IMR-90 (cell line): ENCODE measurements at regions not wholly inside any gene's neighbourhood (a gene's known extent, or its start where the extent isn't known, plus 50 kb on each side); places are given as distances from the start of the nearest gene placed in this dataset.

Experiments
- ATAC-seq: fragments of 200-7000 bp; cut with Tn5 transposase; 2 replicates; pipeline ENCODE4 v1.9.1; 2020; ENCODE audit warnings: low read depth, mild to moderate bottlenecking, moderate library complexity
- BruUV-seq: library from RNA; stranded (reverse); fragments of 400-500 nt; replicated peaks from 2 replicates; lab custom pipeline; 2021; lab: Mats Ljungman, UMichigan
- CTCF ChIA-PET: fragments of 300-600 bp; formaldehyde crosslinking; extraction: SDS; loops from one replicate; lab custom pipeline; 2021; ENCODE audit warnings: antibody characterized with exemption; lab: Yijun Ruan, JAX
- POLR2A ChIA-PET: fragments of 300-600 bp; sonication (Branson Sonifier 250); formaldehyde crosslinking; loops from one replicate; lab custom pipeline; 2022; ENCODE audit warnings: antibody characterized with exemption; ENCODE audit not compliant: unreplicated experiment; lab: Charles Lee
- DNase-seq: peaks from one replicate; pipeline ENCODE4 v3.0.0; 2013
- H2AFZ ChIP-seq: replicated peaks from 2 replicates; pipeline ENCODE3; 2013; ENCODE audit warnings: low read length, mild to moderate bottlenecking; ENCODE audit not compliant: poor library complexity
- H2AK5ac ChIP-seq: 2 replicates; pipeline ENCODE4 v1.6.1; 2013; ENCODE audit warnings: low read depth, low read length, inconsistent platforms
- H2AK9ac ChIP-seq: replicated peaks from 2 replicates; pipeline ENCODE3; 2013; ENCODE audit warnings: mild to moderate bottlenecking, low read depth, low read length, moderate library complexity; ENCODE audit not compliant: poor library complexity
- H2BK120ac ChIP-seq: 2 replicates; pipeline ENCODE4 v1.6.1; 2013; ENCODE audit warnings: low read depth, low read length, inconsistent platforms
- H2BK15ac ChIP-seq: 3 replicates; pipeline ENCODE4 v1.6.1; 2013; ENCODE audit warnings: low read depth, low read length, inconsistent platforms
- H2BK20ac ChIP-seq: 2 replicates; pipeline ENCODE4 v1.6.1; 2013; ENCODE audit warnings: low read depth, mild to moderate bottlenecking, inconsistent platforms, low read length, moderate library complexity
- H2BK5ac ChIP-seq: 2 replicates; pipeline ENCODE4 v1.6.1; 2013; ENCODE audit warnings: mild to moderate bottlenecking, low read depth, low read length, inconsistent platforms; ENCODE audit not compliant: poor library complexity, severe bottlenecking
- H3K14ac ChIP-seq: replicated peaks from 2 replicates; pipeline ENCODE4 v1.6.1; 2013; ENCODE audit warnings: low read depth, low read length, inconsistent platforms
- H3K18ac ChIP-seq: 2 replicates; pipeline ENCODE4 v1.6.1; 2013; ENCODE audit warnings: low read depth, low read length, control low read depth
- H3K23ac ChIP-seq: 2 replicates; pipeline ENCODE4 v1.6.1; 2013; ENCODE audit warnings: low read depth, low read length, inconsistent platforms
- H3K27ac ChIP-seq: 2 replicates; pipeline ENCODE4 v1.5.1; 2013; ENCODE audit warnings: mild to moderate bottlenecking, control low read depth, low read length; ENCODE audit not compliant: insufficient read depth
- H3K27me3 ChIP-seq: 2 replicates; pipeline ENCODE4 v1.6.1; 2013; ENCODE audit warnings: low read length; ENCODE audit not compliant: control insufficient read depth, insufficient read depth
- H3K36me3 ChIP-seq: 2 replicates; pipeline ENCODE4 v1.6.1; 2013; ENCODE audit warnings: low read length, mixed read lengths; ENCODE audit not compliant: control insufficient read depth, insufficient read depth
- H3K4ac ChIP-seq: 2 replicates; pipeline ENCODE4 v1.6.1; 2013; ENCODE audit warnings: low read depth, low read length, inconsistent platforms
- H3K4me1 ChIP-seq: 2 replicates; pipeline ENCODE4 v1.6.1; 2013; ENCODE audit warnings: low read length, mixed read lengths; ENCODE audit not compliant: control insufficient read depth, insufficient read depth
- H3K4me2 ChIP-seq: 2 replicates; pipeline ENCODE4 v1.6.1; 2013; ENCODE audit warnings: low read depth, mild to moderate bottlenecking, control low read depth, low read length, moderate library complexity
- H3K4me3 ChIP-seq: 2 replicates; pipeline ENCODE4 v1.5.1; 2013; ENCODE audit warnings: low read depth, mild to moderate bottlenecking, control low read depth, low read length, moderate library complexity; ENCODE audit not compliant: insufficient read depth
- H3K56ac ChIP-seq: 2 replicates; pipeline ENCODE4 v1.6.1; 2013; ENCODE audit warnings: low read length, inconsistent platforms; ENCODE audit not compliant: insufficient read depth; ENCODE audit errors: extremely low read depth
- H3K79me1 ChIP-seq, 2 experiments: 2 replicates each; pipeline ENCODE4 v1.6.1; 2013; ENCODE audit warnings: low read length in 2 of 2, inconsistent platforms in 1 of 2, low read depth in 1 of 2
- H3K9ac ChIP-seq: 2 replicates; pipeline ENCODE4 v1.6.1; 2013; ENCODE audit warnings: low read depth, low read length, control low read depth
- H3K9me1 ChIP-seq: 2 replicates; pipeline ENCODE4 v1.6.1; 2013; ENCODE audit warnings: low read length, inconsistent platforms; ENCODE audit not compliant: insufficient read depth
- H3K9me3 ChIP-seq: 2 replicates; pipeline ENCODE4 v1.6.1; 2013; ENCODE audit warnings: low read length; ENCODE audit not compliant: control insufficient read depth, insufficient read depth
- H4K20me1 ChIP-seq: 2 replicates; pipeline ENCODE4 v1.6.1; 2013; ENCODE audit warnings: low read length, inconsistent platforms; ENCODE audit not compliant: insufficient read depth
- H4K5ac ChIP-seq: 2 replicates; pipeline ENCODE4 v1.6.1; 2013; ENCODE audit warnings: mild to moderate bottlenecking, low read depth, low read length, control low read depth
- H4K8ac ChIP-seq, 2 experiments: 2 replicates each; pipeline ENCODE4 v1.6.1; 2013; ENCODE audit warnings: low read depth in 2 of 2, low read length in 2 of 2, control low read depth in 1 of 2, inconsistent platforms in 1 of 2
- H4K91ac ChIP-seq: 2 replicates; pipeline ENCODE4 v1.6.1; 2013; ENCODE audit warnings: low read depth, low read length, inconsistent platforms; ENCODE audit not compliant: insufficient read depth
- FOS ChIP-seq: fragments of 150-350 bp; IDR thresholded peaks from 2 replicates; pipeline ENCODE4 v1.6.1; 2016; ENCODE audit warnings: low read depth, low read length
- MAZ ChIP-seq: IDR thresholded peaks from 2 replicates; pipeline ENCODE4 v1.6.1; 2012; ENCODE audit warnings: low read depth, mild to moderate bottlenecking, low read length, improper control_type of control experiment, moderate library complexity, borderline replicate concordance
- NFE2L2 ChIP-seq: fragments of 150-350 bp; IDR thresholded peaks from 2 replicates; pipeline ENCODE4 v1.6.1; 2016; ENCODE audit warnings: low read depth, mild to moderate bottlenecking, low read length
- POLR2A ChIP-seq: IDR thresholded peaks from 2 replicates; pipeline ENCODE4 v1.6.1; 2012; ENCODE audit warnings: mild to moderate bottlenecking, low read depth, low read length
- RAD21 ChIP-seq: IDR thresholded peaks from 2 replicates; pipeline ENCODE4 v1.6.1; 2012; ENCODE audit warnings: low read length, improper control_type of control experiment
- RFX5 ChIP-seq: IDR thresholded peaks from 2 replicates; pipeline ENCODE4 v1.8.0; 2012; ENCODE audit warnings: low read depth, mild to moderate bottlenecking, low read length, moderate library complexity
- WGBS, 2 experiments: methylation state at CpG; one replicate each; pipeline versions ENCODE4 v1.1.5 to v1.1.7; 2013; ENCODE audit warnings: missing lambda C conversion rate in 2 of 2; ENCODE audit not compliant: insufficient read length in 1 of 2; ENCODE audit errors: extremely low coverage in 2 of 2; 5-methylcytosine and 5-hydroxymethylcytosine counted together
- dilution Hi-C: fragments of 300-500 bp; cut with HindIII; formaldehyde crosslinking; loops from one replicate; pipeline ENCODE4 v1.14.3; 2018; ENCODE audit warnings: low sequenced_read_pairs; ENCODE audit not compliant: unreplicated experiment
- in situ Hi-C: fragments of 300-500 bp; cut with MboI; formaldehyde crosslinking; loops from 3 replicates; pipeline ENCODE4 v1.14.3; 2019; ENCODE audit warnings: low sequenced_read_pairs, inconsistent platforms, mixed read lengths
- intact Hi-C: fragments of 100-400 bp; cut with micrococcal nuclease; formaldehyde crosslinking; loops from 2 replicates; pipeline ENCODE4 v1.10.0; 2022

GRCh38 chr18:41754332-41754731, 200.7 kb upstream of the PIK3C3 start:
- H4K5ac ChIP-seq: no peak overlapping the region
- dilution Hi-C loops: no loop called here
- no peak for DNase-seq
- H2AFZ ChIP-seq: no peak overlapping the region
- no peaks in the 10 kb centered on the region for H3K27me3 ChIP-seq
- in situ Hi-C loops: no loop called here
- H3K4ac ChIP-seq: no peak overlapping the region
- no peak overlapping the region for H2BK15ac ChIP-seq
- H2AK5ac ChIP-seq: no peak overlapping the region
- H4K8ac ChIP-seq: no peak overlapping the region
- no peaks in the 10 kb centered on the region for H3K36me3 ChIP-seq
- no TSS peak for BruUV-seq
- H4K20me1 ChIP-seq: no peaks in the 10 kb centered on the region
- H3K23ac ChIP-seq: no peak overlapping the region
- TF ChIP-seq RAD21 (no peak), RFX5 (no peak), POLR2A (no peak), MAZ (no peak), NFE2L2 (no peak), FOS (no peak)
- H2BK120ac ChIP-seq: no peak overlapping the region
- ChIA-PET POLR2A (no interaction called here), CTCF (no interaction called here)
- no peaks in the 10 kb centered on the region for H3K79me1 ChIP-seq
- ATAC-seq: no peak
- H3K56ac ChIP-seq: no peak overlapping the region
- intact Hi-C loops: no loop called here
- H3K4me1 ChIP-seq: no peaks in the 10 kb centered on the region
- H2BK5ac ChIP-seq: no peak overlapping the region
- no peak overlapping the region for H3K9ac ChIP-seq
- no peak overlapping the region for H2AK9ac ChIP-seq
- H3K14ac ChIP-seq: no peak overlapping the region
- H2BK20ac ChIP-seq: no peak overlapping the region
- no peak overlapping the region for H4K91ac ChIP-seq
- WGBS, 2 experiments: no CpG with 5 or more reads among the region's 1 CpG
- H3K9me3 ChIP-seq: no peaks in the 10 kb centered on the region
- H3K4me3 ChIP-seq: no peak overlapping the region
- H3K27ac ChIP-seq: no peak overlapping the region
- H3K4me2 ChIP-seq: no peak overlapping the region
- no peak overlapping the region for H3K18ac ChIP-seq
- no peaks in the 10 kb centered on the region for H3K9me1 ChIP-seq
